ENCODE measurements at regions not wholly inside any gene's neighbourhood (a gene's known extent, or its start where the extent isn't known, plus 50 kb on each side); places are given as distances from the start of the nearest gene placed in this dataset.

- ChIA-PET POLR2A (ENCODE audit: unreplicated experiment) (no interaction called here), CTCF (no interaction called here)
- no peak overlapping the region for H3K23ac ChIP-seq (ENCODE audit: low read depth, low read length)
- BruUV-seq (replicated peaks), result no TSS peak
- no peaks in the 10 kb centered on the region for H3K4me1 ChIP-seq (ENCODE audit: control insufficient read depth, insufficient read depth, low read length)
- no peak overlapping the region for H3K56ac ChIP-seq (ENCODE audit: extremely low read depth, insufficient read depth, low read length)
- H4K91ac ChIP-seq (ENCODE audit: insufficient read depth, low read depth, low read length), result no peak overlapping the region
- no peak overlapping the region for H3K4ac ChIP-seq (ENCODE audit: low read depth, low read length)
- no peak overlapping the region for H3K4me3 ChIP-seq (ENCODE audit: insufficient read depth, low read depth, low read length)
- 75% methylated on average over 1 of the region's 4 CpGs; no CpG with 5 or more reads in 1 of the 2 experiments for WGBS, 2 experiments (ENCODE audit: extremely low coverage in 2 of 2, insufficient read length in 1 of 2)
- no peak overlapping the region for H4K5ac ChIP-seq (ENCODE audit: low read depth, low read length)
- no peak overlapping the region for H2BK5ac ChIP-seq (ENCODE audit: low read depth, low read length, poor library complexity, severe bottlenecking)
- dilution Hi-C loops (cut with HindIII; ENCODE audit: low sequenced_read_pairs, unreplicated experiment), result no loop called here
- H3K9ac ChIP-seq (ENCODE audit: low read depth, low read length), result no peak overlapping the region
- no peaks in the 10 kb centered on the region for H3K27me3 ChIP-seq (ENCODE audit: control insufficient read depth, insufficient read depth, low read length)
- no peak overlapping the region for H2BK15ac ChIP-seq (ENCODE audit: low read depth, low read length)
- no peak overlapping the region for H2AK5ac ChIP-seq (ENCODE audit: low read depth, low read length)
- H2BK120ac ChIP-seq (ENCODE audit: low read depth, low read length), result no peak overlapping the region
- peaks cover 2% of the 10 kb centered on the region; the same call in 1 of the 2 replicates for H3K9me3 ChIP-seq (ENCODE audit: control insufficient read depth, insufficient read depth, low read length)
- H2AK9ac ChIP-seq (replicated peaks; ENCODE audit: low read depth, low read length, poor library complexity), result no peak overlapping the region
- DNase-seq (no peak), ATAC-seq (ENCODE audit: low read depth) (no peak)
- H3K79me1 ChIP-seq (ENCODE audit: low read depth in 1 of 2, low read length in 2 of 2), result no peaks in the 10 kb centered on the region
- no peak overlapping the region for H2BK20ac ChIP-seq (ENCODE audit: low read depth, low read length)
- no peak overlapping the region for H4K8ac ChIP-seq (ENCODE audit: low read depth in 2 of 2, low read length in 2 of 2)
- H2AFZ ChIP-seq (replicated peaks; ENCODE audit: low read length, poor library complexity), result no peak overlapping the region
- no peaks in the 10 kb centered on the region for H4K20me1 ChIP-seq (ENCODE audit: insufficient read depth, low read length)
- H3K4me2 ChIP-seq (ENCODE audit: low read depth, low read length), result no peak overlapping the region
- no peak overlapping the region for H3K27ac ChIP-seq (ENCODE audit: insufficient read depth, low read length)
- no peaks in the 10 kb centered on the region for H3K9me1 ChIP-seq (ENCODE audit: insufficient read depth, low read length)
- no peak overlapping the region for H3K14ac ChIP-seq (replicated peaks; ENCODE audit: low read depth, low read length)
- H3K36me3 ChIP-seq (ENCODE audit: control insufficient read depth, insufficient read depth, low read length), result no peaks in the 10 kb centered on the region
- in situ Hi-C loops (cut with MboI; ENCODE audit: low sequenced_read_pairs), result no loop called here
- intact Hi-C loops (cut with micrococcal nuclease), result no loop called here
- TF ChIP-seq MXI1 (IDR thresholded peaks at IDR 0.05; ENCODE audit: borderline replicate concordance, low read depth, low read length) (no peak), CHD1 (IDR thresholded peaks at IDR 0.05; ENCODE audit: low read depth, low read length) (no peak), MAFK (IDR thresholded peaks at IDR 0.05; ENCODE audit: low read depth, low read length) (no peak), FOS (IDR thresholded peaks at IDR 0.05; ENCODE audit: low read depth, low read length) (no peak), RAD21 (IDR thresholded peaks at IDR 0.05; ENCODE audit: low read length) (no peak), NFE2L2 (IDR thresholded peaks at IDR 0.05; ENCODE audit: low read depth, low read length) (no peak)
- TF ChIP-seq, protein P1, sequence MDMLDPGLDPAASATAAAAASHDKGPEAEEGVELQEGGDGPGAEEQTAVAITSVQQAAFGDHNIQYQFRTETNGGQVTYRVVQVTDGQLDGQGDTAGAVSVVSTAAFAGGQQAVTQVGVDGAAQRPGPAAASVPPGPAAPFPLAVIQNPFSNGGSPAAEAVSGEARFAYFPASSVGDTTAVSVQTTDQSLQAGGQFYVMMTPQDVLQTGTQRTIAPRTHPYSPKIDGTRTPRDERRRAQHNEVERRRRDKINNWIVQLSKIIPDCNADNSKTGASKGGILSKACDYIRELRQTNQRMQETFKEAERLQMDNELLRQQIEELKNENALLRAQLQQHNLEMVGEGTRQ (IDR thresholded peaks at IDR 0.05; ENCODE audit: low read depth, low read length), result no peak
- H3K18ac ChIP-seq (ENCODE audit: low read depth, low read length), result no peak overlapping the region
Measured at GRCh38 chr5:105460721-105461120, 1898.1 kb upstream of the NUDT12 start.

Measured in IMR-90 (cell line).